Stimulated activated CD4-positive, alpha-beta T cell treated with anti-CD3 and anti-CD28 coated beads, TNF-alpha, amount 100 ng/mL, for 1 hour (primary cell): ENCODE measurements at regions not wholly inside any gene's neighbourhood (a gene's known extent, or its start where the extent isn't known, plus 50 kb on each side); places are given as distances from the start of the nearest gene placed in this dataset.
"Not testable (repeated sequence)": the region's sequence is repeated elsewhere in the genome, so short reads cannot be mapped to it uniquely, and the experiment has no call there.

Experiments used
- DNase-seq, 3 donors: peaks; one replicate each; pipeline ENCODE4 v3.0.0-alpha.2; 2020; ENCODE audit warnings: low read depth in 3 of 3, low spot score in 1 of 3

DNA sequence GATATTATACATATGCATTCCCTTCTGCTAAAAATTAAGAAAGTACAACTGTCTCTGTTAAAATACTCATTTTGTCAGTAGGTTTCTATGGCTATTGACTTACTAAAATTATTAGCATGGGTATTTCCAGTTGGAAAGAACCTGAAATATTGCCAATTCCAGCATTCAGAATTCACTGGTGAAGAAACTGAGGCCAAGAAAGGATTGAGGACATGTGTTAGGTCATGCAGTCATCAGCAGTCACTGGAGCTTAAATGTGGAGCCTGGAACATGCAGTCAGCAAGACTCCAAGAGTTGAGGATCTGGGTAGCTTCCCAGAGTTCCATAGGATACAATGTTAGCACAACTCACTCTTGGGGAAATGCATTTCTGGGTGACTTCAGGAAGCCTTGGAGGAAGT, 1335.6 kb downstream of the AACS start:
- no peak for DNase-seq

- DNase-seq: no peak
Measured at GRCh38 chr12:126404293-126404881, 1339.2 kb downstream of the AACS start.

GRCh38 chr12:126418400-126418799, 1353.2 kb downstream of the AACS start:
- no peak for DNase-seq

DNA sequence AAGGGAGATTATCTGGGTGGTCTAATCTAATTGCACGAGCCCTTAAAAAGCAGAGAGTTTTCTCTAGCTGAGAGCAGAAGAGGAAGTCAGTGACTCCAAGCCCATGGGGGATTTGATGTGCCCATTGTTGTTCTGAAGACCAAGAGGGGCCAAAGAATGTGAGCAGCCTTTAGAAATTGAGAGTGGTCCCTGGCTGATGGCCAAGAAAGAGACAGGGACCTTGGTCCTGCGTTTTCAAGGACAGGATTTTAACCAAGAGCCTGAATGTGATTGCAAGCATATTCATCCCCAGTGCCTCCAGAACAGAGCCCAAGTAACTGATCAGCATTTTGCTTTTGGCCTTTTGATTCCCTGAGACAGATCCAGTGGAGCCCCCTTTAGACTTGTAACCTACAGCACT, 1353.9 kb downstream of the AACS start:
- no peak for DNase-seq

- no peak for DNase-seq
Measured at GRCh38 chr12:126424696-126425095, 1359.5 kb downstream of the AACS start.

- DNase-seq: no peak
Measured at GRCh38 chr12:126425264-126425663, 1360.0 kb downstream of the AACS start.

- DNase-seq: no peak
Measured at GRCh38 chr12:126428769-126429168, 1363.5 kb downstream of the AACS start.

DNA sequence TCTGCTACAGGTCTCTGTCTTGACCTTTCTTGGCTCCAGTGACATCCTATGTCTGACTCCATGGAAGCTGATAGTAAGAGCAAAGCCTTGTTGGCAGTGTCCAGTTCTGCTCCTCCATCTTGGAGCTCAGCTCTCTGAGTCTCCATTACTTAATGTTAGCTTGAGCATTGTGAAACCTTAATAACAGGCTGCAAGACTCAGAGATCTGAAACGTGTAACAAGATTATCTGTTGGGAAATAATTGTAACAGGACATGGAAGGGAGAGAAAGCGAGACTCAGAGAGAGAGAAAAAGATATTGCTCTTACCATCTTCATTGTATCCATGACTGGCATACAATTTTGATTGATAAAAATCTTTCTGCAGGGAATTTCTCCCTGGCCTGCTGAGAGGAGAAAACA, 1365.7 kb downstream of the AACS start:
- DNase-seq: no peak

- no peak for DNase-seq
Measured at GRCh38 chr12:126431767-126432166, 1366.5 kb downstream of the AACS start.

DNA sequence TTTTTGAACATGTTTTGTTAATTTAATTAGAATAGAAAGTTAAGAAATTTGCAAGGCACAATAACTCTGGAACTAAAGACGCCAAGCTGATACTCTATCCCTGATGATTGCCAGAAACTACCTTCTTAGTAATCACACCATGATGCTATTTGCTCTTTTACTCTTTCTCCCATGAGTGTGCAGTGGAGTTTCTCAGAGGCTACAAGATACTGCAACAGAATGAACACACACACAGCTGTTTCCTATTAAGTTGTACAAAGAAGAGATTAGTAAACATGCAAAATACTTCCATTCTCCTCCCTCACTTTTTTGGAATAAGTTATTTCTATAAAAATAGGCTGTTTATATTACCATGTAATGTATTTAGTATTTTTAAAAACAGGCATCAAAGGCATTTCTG, 1367.5 kb downstream of the AACS start:
- no peak for DNase-seq

DNA sequence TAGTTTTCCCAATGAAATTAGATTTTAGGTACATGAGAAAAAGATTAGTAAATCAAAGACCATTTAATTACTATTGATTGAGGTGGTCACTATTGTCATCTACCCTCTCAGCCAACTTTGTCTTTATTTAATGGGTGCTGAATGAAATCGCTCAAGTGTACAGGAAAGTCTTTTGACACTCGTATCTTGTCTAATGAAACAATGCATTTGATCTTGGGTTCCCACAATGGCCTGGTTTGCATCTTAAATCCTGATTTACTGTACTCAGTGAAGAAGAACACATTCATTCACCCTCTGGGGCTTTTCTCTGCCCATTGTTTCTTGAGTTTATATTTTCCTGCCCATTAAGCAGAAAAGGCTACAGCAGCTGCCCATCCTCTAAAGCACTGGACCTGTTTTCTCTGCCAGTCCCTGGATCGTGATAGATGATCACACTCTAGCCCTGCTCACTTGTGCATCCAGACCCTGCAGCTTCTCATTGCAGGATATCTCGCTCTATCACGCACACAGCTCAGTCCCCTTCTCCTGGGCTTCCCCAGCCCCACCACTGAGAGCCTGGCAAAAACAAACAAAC, 1369.3 kb downstream of the AACS start:
- DNase-seq: no peak

GRCh38 chr12:126436041-126436440, 1370.8 kb downstream of the AACS start:
- no peak for DNase-seq

GRCh38 chr12:126437934-126438333, 1372.7 kb downstream of the AACS start:
- no peak for DNase-seq

- DNase-seq: no peak
Measured at GRCh38 chr12:126443977-126444376, 1378.7 kb downstream of the AACS start.

GRCh38 chr12:126447346-126447745, 1382.1 kb downstream of the AACS start:
- no peak for DNase-seq

DNA sequence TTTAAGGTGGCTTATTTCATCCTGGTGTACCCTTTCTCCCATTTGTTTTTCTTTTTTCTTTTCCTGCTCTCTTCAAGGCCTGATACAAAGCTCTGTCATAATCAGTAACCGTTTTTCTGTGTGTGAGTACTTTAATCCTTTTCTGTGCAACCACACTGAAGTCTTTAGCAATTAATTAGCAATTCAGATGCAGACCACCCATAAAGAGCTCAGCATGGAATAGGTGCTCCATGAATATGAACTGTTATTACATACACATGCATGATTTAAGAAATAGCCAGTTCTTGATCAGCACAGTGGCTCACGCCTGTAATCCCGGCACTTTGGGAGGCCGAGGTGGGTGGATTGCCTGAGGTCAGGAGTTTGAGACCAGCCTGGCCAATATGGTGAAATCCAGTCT, 1386.6 kb downstream of the AACS start:
- no peak for DNase-seq

GRCh38 chr12:126452686-126453085, 1387.5 kb downstream of the AACS start:
- not testable (repeated sequence) for DNase-seq

DNA sequence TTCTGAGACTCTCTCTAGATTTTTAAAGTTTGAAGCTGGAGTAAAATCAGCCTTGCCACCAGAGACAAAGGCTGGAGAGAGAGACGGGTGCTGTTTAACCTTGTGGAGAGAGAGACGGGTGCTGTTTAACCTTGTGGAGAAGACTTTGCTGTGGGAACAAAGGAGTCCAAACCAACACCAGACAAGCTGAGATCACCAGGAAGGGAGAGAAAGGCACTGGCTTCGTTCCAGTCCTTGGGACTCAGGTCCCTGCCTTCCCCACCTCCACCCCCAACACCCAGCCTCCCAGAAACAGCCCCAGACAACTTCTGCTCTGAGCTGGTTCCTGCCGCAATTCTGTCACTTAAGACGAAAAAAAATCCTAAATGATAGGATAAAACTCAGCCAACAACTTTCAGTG, 1389.3 kb downstream of the AACS start:
- DNase-seq: no peak

GRCh38 chr12:126457776-126458175, 1392.5 kb downstream of the AACS start:
- DNase-seq: no peak

- DNase-seq: no peak
Measured at GRCh38 chr12:126464153-126464552, 1398.9 kb downstream of the AACS start.

DNA sequence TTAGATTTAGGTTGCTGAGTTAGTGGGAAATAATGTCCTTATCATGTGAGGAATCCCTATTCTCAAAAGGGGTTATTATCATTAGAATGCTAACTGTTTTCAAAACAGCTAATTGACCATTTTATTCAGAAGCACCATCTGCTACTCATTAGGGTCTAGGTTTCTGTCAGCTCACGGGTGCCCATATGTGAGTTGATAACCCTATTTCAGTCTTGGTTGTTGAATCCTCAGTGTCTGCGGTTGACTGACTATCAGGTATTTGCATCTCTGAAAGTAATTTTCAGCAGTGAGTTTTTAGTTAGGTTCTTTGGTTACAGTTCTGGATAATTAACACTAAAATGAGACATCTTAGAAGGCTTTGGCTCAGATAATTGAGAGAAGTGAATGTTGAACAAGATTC, 1404.0 kb downstream of the AACS start:
- DNase-seq: no peak

DNA sequence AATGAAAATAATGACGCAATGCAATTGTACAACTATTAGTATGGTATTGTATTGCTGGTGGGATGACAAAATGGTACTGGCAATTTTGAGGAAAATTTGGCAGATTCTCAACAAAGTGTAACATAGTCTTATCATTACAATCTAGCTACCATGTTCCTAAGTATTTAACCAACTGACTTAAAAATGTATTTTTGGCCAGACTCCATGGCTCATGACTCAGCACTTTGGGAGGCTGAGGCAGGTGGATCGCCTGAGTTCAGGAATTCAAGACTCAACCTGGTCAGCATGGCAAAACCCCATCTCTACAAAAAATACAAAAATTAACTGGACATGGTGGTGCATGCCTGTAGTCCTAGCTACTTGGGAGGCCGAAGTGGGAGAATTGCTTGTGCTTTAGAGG, 1409.5 kb downstream of the AACS start:
- no peak for DNase-seq

DNA sequence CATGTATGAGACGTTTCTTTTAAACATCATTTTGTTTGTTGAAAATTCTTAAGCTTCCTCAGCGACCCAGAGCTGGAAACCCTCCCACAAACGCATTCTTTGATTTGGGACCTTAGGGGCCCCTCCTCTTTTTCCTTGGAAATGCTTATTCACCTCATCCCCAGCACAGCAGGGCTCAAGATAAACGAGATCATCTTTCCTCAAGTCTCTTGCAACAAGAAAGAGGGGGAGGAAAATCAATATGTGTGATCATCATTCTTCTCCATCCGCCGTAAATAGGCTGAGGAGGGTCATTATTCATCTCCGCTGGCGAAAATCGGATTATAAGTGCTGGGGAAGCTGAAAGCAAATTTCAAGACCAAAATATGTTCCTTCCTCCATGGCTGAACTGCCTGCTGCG, 1415.2 kb downstream of the AACS start:
- no peak for DNase-seq
